Islet of Langerhans (tissue), 1 donor: ENCODE measurements at regions not wholly inside any gene's neighbourhood (a gene's known extent, or its start where the extent isn't known, plus 50 kb on each side); places are given as distances from the start of the nearest gene placed in this dataset.
"Not testable (repeated sequence)": the region's sequence is repeated elsewhere in the genome, so short reads cannot be mapped to it uniquely, and the experiment has no call there.

Experiments
- FAIRE-seq: peaks from one replicate; lab custom pipeline; 2011; peaks lifted over from hg19 to GRCh38; lab: Jason Lieb, UNC

GRCh38 chr4:186847429-186848131, 123.9 kb upstream of the FAT1 start:
- not testable (repeated sequence) for FAIRE-seq

DNA sequence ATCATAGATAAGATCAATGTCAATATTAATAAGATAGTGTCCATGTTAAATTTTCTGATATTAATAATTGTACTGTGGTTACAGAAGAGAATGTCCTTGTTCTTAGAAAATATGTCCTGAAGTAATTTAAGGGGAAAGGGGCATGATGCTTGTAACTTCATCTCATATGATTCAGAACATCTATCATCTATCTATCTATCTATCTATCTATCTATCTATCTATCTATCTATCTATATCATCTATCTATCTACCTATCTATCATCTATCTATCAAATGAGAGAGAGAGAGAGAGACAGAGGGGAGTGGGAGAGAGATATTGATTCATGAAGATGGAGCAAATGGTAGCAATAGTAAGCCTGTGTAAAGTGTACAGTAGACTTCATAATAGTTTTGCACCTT, 124.8 kb upstream of the FAT1 start:
- no peak for FAIRE-seq

GRCh38 chr4:186851291-186852072, 127.8 kb upstream of the FAT1 start:
- FAIRE-seq: no peak

DNA sequence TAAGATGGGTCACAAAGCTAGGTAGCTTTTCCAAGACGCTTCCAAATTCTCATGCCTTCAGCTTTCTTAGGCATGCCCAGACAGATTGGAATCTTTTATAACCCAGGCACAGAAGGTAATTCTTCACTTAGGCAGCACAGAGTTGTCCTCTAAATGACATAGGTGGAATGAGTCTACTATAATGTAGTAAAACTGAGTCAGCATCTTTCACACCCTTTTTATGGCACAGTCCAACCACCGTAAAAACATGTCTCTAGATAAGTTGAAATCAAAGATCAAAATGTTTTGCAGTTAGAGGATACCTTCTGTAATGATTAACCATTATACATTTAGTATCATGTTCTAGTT, 128.4 kb upstream of the FAT1 start:
- FAIRE-seq: no peak

- no peak for FAIRE-seq
Observed at GRCh38 chr4:186852964-186853391, 129.3 kb upstream of the FAT1 start.

DNA sequence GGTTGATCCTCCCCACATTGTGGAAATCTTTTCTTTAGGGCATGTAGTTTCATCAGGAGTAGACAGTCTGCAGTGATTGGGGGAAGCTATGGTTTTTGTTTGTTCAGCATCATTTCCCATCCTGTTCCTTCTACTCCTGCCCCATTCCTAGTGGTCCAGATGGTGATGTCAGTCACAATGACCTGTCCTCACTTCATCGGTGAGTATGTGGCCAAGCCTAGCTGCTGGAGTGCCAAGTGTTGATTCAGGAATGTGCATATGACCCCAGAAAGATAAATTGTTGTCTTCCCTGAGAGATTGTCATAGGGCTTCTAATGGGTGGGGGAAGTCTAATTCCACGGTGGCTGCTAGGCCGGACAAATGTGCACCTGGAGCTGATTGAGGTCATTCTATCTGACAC, 130.6 kb upstream of the FAT1 start:
- FAIRE-seq: no peak

DNA sequence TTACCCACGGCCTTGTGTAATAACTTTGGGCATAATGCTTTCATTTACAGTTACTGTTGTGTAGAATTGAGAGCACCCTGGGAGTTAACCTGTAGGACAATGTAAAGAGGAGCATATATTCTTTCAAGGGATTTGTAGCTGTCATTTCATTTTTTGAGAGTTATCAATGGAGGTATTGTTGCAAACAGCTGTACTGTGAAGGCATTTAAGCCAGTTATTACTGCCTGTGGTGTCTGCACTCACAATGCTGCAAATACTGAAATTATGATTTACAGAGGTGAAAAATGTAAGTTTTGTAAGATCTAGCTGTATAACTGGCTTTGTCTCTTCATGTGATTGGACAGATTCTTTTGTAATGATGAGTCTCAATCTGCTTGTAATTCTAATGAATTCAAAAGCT, 131.5 kb upstream of the FAT1 start:
- FAIRE-seq: no peak

- FAIRE-seq: no peak
Observed at GRCh38 chr4:186857793-186858192, 134.1 kb upstream of the FAT1 start.

GRCh38 chr4:186858355-186858754, 134.7 kb upstream of the FAT1 start:
- no peak for FAIRE-seq

DNA sequence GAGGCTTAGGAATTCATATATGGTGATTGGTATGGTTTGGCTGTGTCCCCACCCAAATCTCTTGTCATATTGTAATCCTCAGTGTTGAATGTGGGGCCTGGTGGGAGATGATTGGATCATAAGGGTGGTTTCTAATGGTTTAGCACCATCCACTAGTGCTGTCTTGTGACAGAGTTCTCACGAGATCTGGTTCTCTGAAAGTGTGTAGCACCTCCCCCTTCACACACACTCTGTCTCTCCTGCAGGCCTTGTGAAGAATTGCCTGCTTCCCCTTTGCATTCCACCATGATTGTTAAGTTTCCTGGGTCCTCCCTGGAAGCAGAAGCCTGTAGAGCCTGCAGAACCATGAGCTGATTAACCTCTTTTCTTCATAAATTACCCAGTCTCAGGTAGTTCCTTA, 135.8 kb upstream of the FAT1 start:
- FAIRE-seq: no peak

DNA sequence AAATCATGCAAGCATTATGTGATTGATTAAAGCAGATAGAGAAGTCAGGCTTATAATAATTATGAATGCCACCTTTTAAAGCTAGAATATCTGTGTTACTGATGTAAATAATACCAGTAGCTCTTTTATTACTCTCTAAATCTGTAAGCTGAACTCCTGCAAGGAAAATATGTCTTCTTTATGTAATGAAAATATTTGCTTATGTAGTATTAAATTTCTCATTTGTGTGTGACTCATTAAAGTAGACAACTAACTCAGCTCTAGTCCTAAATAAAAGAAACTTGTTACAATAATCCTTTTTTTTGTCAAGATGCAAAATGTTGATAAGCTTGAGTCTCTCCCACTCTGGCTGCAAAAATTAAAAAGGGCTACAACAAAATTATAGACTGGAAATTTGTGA, 137.7 kb upstream of the FAT1 start:
- FAIRE-seq: no peak

DNA sequence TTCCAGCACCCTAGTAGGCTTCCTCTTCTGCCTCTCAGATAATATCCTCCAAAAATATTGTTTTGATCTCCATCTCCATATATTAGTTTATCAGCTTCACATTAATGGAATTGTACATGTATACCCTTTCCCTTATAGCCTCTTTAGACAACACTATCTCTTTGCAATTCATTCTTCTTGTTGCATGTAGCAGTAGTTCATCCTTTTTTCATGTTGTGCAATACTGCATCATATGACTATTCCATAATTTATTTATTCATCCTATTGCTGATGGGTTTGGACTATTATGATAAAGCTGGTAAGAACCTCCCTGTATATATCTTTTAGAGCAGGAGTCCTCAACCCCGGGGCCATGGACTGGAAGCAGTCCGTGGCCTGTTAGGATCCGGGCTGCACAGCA, 148.2 kb upstream of the FAT1 start:
- FAIRE-seq: no peak

- not testable (repeated sequence) for FAIRE-seq
Observed at GRCh38 chr4:186873095-186873494, 149.4 kb upstream of the FAT1 start.

DNA sequence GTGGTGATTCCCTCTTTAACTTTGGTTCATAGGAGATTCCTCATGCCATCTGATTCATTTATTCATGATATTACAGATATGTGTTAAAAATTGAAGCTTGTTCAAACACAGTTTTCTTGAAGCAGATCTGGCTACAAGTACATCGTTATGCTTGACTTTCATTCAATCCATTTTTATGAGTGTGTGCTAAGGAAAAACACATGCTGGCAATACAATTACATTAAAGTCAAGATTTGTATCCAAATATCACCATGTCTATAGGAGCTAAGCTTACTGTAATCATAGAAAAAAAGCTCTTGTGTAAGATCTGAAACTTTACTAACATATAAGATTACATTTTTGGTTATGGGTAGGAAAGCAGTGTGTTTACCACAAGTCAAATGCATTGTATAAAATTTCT, 151.8 kb upstream of the FAT1 start:
- FAIRE-seq: no peak

- FAIRE-seq: no peak
Observed at GRCh38 chr4:186876961-186877626, 153.4 kb upstream of the FAT1 start.

DNA sequence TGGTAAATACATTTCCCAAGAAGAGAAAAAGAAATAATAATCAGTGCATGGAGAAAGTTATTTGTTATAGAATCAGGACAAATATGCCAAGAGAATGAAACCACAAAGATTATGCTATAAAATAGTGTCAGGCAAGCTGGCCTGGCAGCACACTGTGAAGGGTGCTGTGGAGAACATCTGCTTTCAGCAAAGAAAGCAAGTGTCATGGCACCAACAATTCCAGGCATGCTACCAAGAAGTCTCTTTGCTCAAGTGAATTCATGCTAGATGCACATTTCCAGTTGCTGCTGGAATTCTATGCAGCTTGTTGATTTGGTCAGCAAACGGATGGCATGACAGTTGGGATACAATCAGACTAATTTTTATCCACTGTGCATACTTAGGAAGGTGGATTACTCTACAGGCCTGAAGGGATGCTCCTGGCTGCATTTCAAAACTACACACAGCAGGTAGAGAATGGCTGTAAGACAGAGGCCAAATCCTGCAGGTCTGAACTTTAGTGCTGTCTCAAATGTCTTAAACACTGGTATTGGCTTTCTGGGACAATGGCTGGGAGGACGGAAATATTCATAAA, 154.6 kb upstream of the FAT1 start:
- no peak for FAIRE-seq

- FAIRE-seq: no peak
Observed at GRCh38 chr4:186881521-186882220, 158.0 kb upstream of the FAT1 start.

DNA sequence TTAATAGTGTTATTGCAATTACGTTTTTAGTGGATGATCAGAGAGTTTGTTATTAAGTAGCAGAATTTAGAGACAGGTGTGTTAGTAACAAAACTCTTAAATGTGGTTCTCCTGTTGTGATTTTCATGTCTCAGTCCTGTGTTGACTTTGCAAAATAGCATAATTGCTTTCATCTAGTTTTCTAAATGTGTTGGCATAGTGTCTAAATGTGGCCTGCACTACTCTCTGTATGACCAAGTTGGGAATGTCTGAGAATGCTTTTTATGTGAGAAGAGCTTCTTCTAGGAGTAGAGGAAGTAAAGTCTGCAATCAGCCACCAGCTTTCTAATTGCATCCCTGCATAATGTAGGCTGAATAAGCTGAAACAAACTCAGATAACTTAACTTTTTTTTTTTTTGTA, 158.6 kb upstream of the FAT1 start:
- no peak for FAIRE-seq

GRCh38 chr4:186885289-186885688, 161.6 kb upstream of the FAT1 start:
- no peak for FAIRE-seq

DNA sequence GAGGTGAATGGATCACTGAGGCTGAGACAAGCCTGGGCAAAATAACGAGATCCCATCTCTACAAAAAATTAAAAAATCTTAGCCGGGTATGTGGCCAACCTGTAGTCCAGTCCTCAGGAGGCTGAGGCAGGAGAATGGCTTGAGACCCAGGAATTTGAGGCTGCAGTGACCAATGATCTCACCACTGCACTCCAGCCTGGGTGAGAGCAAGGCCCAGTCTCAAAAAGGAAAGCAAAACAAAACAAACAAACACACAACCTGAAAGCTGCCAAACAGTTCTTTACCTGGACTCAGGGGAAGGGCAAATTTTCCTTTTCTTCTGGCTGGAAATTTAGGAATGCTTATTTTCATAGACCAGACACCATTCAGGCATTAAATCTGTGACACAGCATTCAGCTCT, 163.1 kb upstream of the FAT1 start:
- FAIRE-seq: no peak

GRCh38 chr4:186887291-186887700, 163.6 kb upstream of the FAT1 start:
- no peak for FAIRE-seq

DNA sequence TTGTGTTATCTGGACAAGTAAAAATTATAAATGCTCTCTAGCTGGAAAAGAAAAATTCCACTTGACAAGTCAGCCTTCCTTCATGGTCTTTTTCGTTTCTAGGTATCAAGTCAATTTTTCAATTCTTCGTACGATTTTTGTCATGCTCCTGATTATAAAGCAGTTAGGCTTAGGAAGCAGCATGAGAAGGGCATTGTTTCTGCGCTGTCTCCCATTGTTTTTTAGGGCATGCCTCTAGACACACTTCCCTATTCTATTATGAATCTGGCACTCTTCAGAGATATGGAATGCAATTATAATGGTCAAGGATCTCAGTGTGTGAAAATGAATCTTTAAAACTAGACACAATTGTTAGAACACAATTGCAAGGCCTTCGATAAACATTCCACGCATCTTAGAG, 164.1 kb upstream of the FAT1 start:
- no peak for FAIRE-seq
